PC-9 (cell line): ENCODE measurements at regions not wholly inside any gene's neighbourhood (a gene's known extent, or its start where the extent isn't known, plus 50 kb on each side); places are given as distances from the start of the nearest gene placed in this dataset.

Source experiments
- BruUV-seq: library from RNA; stranded (reverse); fragments of 400-500 nt; replicated peaks from 2 replicates; lab custom pipeline; 2021; lab: Mats Ljungman, UMichigan
- CTCF ChIA-PET: fragments of 300-600 bp; sonication (Branson Sonifier 250); formaldehyde crosslinking; loops from one replicate; lab custom pipeline; 2022; ENCODE audit warnings: antibody characterized with exemption; lab: Charles Lee
- POLR2A ChIA-PET: fragments of 300-600 bp; sonication (Branson Sonifier 250); formaldehyde crosslinking; loops from one replicate; lab custom pipeline; 2022; ENCODE audit warnings: antibody characterized with exemption; ENCODE audit not compliant: unreplicated experiment; lab: Charles Lee
- DNase-seq, 2 experiments: peaks; one replicate each; pipeline versions ENCODE4 v3.0.0 to v3.0.0-alpha.2; 2015 to 2022; ENCODE audit warnings: mixed read lengths in 1 of 2
- H2AFZ ChIP-seq: fragments of 200-600 bp; sonication (generic); 2 replicates; pipeline ENCODE4 v1.8.1; 2017; ENCODE audit warnings: antibody characterized with exemption
- H3F3A ChIP-seq: fragments of 200-600 bp; sonication (generic); 2 replicates; pipeline ENCODE4 v1.8.1; 2017; ENCODE audit warnings: antibody characterized with exemption, mild to moderate bottlenecking, low read depth; ENCODE audit not compliant: insufficient read depth
- H3K27ac ChIP-seq: fragments of 200-600 bp; sonication (generic); 2 replicates; pipeline ENCODE4 v1.6.1; 2016; ENCODE audit warnings: mixed run types
- H3K27me3 ChIP-seq: fragments of 200-600 bp; sonication (generic); 2 replicates; pipeline ENCODE4 v1.6.1; 2016; ENCODE audit warnings: low read depth, mixed run types; ENCODE audit not compliant: insufficient read depth
- H3K36me3 ChIP-seq: fragments of 200-600 bp; sonication (generic); 2 replicates; pipeline ENCODE4 v1.6.1; 2016; ENCODE audit warnings: low read depth, mixed run types
- H3K4me1 ChIP-seq: fragments of 200-600 bp; sonication (generic); replicated peaks from 2 replicates; pipeline ENCODE4 v1.6.1; 2016; ENCODE audit warnings: mixed run types; ENCODE audit not compliant: insufficient read depth
- H3K4me2 ChIP-seq: fragments of 200-600 bp; sonication (generic); 2 replicates; pipeline ENCODE4 v1.6.1; 2017; ENCODE audit warnings: mixed run types
- H3K4me3 ChIP-seq: fragments of 200-600 bp; sonication (generic); 2 replicates; pipeline ENCODE4 v1.6.1; 2016; ENCODE audit warnings: mixed run types
- H3K79me2 ChIP-seq: fragments of 200-600 bp; sonication (generic); 2 replicates; pipeline ENCODE4 v1.6.1; 2017; ENCODE audit warnings: low read depth, mixed run types
- H3K9me2 ChIP-seq: fragments of 200-600 bp; sonication (generic); 2 replicates; pipeline ENCODE4 v1.8.1; 2017; ENCODE audit warnings: mild to moderate bottlenecking; ENCODE audit not compliant: insufficient read depth
- H3K9me3 ChIP-seq: fragments of 200-600 bp; sonication (generic); 2 replicates; pipeline ENCODE4 v1.8.1; 2016; ENCODE audit warnings: low read depth; ENCODE audit not compliant: insufficient read depth
- H4K20me1 ChIP-seq: fragments of 200-600 bp; sonication (generic); 2 replicates; pipeline ENCODE4 v1.8.1; 2017; ENCODE audit not compliant: insufficient read depth
- CTCF ChIP-seq: fragments of 200-600 bp; sonication (generic); conservative IDR thresholded peaks from 2 replicates; pipeline ENCODE4 v1.6.1; 2017; ENCODE audit warnings: mixed run types, antibody characterized with exemption, mild to moderate bottlenecking, moderate library complexity
- EZH2 ChIP-seq: fragments of 200-600 bp; sonication (generic); IDR thresholded peaks from 2 replicates; pipeline ENCODE4 v1.8.0; 2017; ENCODE audit warnings: antibody characterized with exemption, low read depth
- intact Hi-C: fragments of 100-400 bp; cut with micrococcal nuclease; formaldehyde crosslinking; loops from one replicate; pipeline ENCODE4 v1.10.0; 2022; ENCODE audit not compliant: unreplicated experiment

- intact Hi-C loops: no loop called here
- Histone ChIP-seq H2AFZ (no peak overlapping the region), H3K4me1 (no peaks in the 10 kb centered on the region), H3K79me2 (no peaks in the 10 kb centered on the region), H3K36me3 (no peaks in the 10 kb centered on the region), H3K27ac (no peak overlapping the region), H3K4me2 (no peak overlapping the region), H4K20me1 (no peaks in the 10 kb centered on the region), H3K9me3 (no peaks in the 10 kb centered on the region), H3K27me3 (peaks cover 18% of the 10 kb centered on the region), H3F3A (no peaks in the 10 kb centered on the region), H3K9me2 (no peaks in the 10 kb centered on the region), H3K4me3 (no peak overlapping the region)
- POLR2A ChIA-PET: no interaction called here
- CTCF ChIA-PET: no interaction called here
- TF ChIP-seq EZH2 (no peak), CTCF (no peak)
- no TSS peak for BruUV-seq
- DNase-seq: no peak
These were observed 86.5 kb upstream of the CLDN5 start for GRCh38 chr22:19610518-19611253.

GRCh38 chr22:19611590-19611989 lies 87.4 kb upstream of the CLDN5 start:
- H3K4me2 ChIP-seq: no peak overlapping the region
- H3K4me1 ChIP-seq: no peaks in the 10 kb centered on the region
- no TSS peak for BruUV-seq
- no peaks in the 10 kb centered on the region for H3F3A ChIP-seq
- no peaks in the 10 kb centered on the region for H3K9me3 ChIP-seq
- no peaks in the 10 kb centered on the region for H3K36me3 ChIP-seq
- no peak overlapping the region for H3K27ac ChIP-seq
- no peak overlapping the region for H2AFZ ChIP-seq
- H3K27me3 ChIP-seq: peaks cover 15% of the 10 kb centered on the region
- no peaks in the 10 kb centered on the region for H3K9me2 ChIP-seq
- intact Hi-C loops: no loop called here
- ChIA-PET CTCF (no interaction called here), POLR2A (no interaction called here)
- no peak overlapping the region for H3K4me3 ChIP-seq
- no peaks in the 10 kb centered on the region for H4K20me1 ChIP-seq
- no peaks in the 10 kb centered on the region for H3K79me2 ChIP-seq
- TF ChIP-seq CTCF (no peak), EZH2 (no peak)
- no peak for DNase-seq

- H3K27me3 ChIP-seq: peaks cover 9% of the 10 kb centered on the region
- no peaks in the 10 kb centered on the region for H3K36me3 ChIP-seq
- H3K27ac ChIP-seq: no peak overlapping the region
- CTCF ChIA-PET: no interaction called here
- TF ChIP-seq EZH2: no peak
- no peak for TF ChIP-seq CTCF
- no peak overlapping the region for H3K4me2 ChIP-seq
- no peaks in the 10 kb centered on the region for H3K9me2 ChIP-seq
- DNase-seq: no peak
- H3K4me1 ChIP-seq: no peaks in the 10 kb centered on the region
- no peaks in the 10 kb centered on the region for H4K20me1 ChIP-seq
- H3K4me3 ChIP-seq: no peak overlapping the region
- intact Hi-C loops: no loop called here
- no peaks in the 10 kb centered on the region for H3F3A ChIP-seq
- no peaks in the 10 kb centered on the region for H3K79me2 ChIP-seq
- H3K9me3 ChIP-seq: no peaks in the 10 kb centered on the region
- BruUV-seq: no TSS peak
- POLR2A ChIA-PET: interaction anchor here (0.7 kb wide), 1 partner anchor 28 kb away, joined by 3 read pairs; no protein-coding TSS in a partner anchor
- no peak overlapping the region for H2AFZ ChIP-seq
These were observed 88.8 kb upstream of the CLDN5 start for GRCh38 chr22:19612866-19613572.
